K562 (cell line): ENCODE measurements at regions not wholly inside any gene's neighbourhood (a gene's known extent, or its start where the extent isn't known, plus 50 kb on each side); places are given as distances from the start of the nearest gene placed in this dataset.

Experiments
- ATAC-seq: fragments of 200-7000 bp; cut with Tn5 transposase; 3 replicates; pipeline ENCODE4 v1.9.1; 2020; ENCODE audit warnings: moderate library complexity
- BruUV-seq: library from RNA; stranded (reverse); fragments of 400-500 nt; replicated peaks from 2 replicates; lab custom pipeline; 2021; lab: Mats Ljungman, UMichigan
- CTCF ChIA-PET: fragments of 300-600 bp; formaldehyde crosslinking; extraction: SDS; loops from one replicate; lab custom pipeline; 2021; ENCODE audit warnings: low intra/inter-chr PET ratio; lab: Yijun Ruan, JAX
- POLR2A ChIA-PET: fragments of 300-600, 350-650 bp; sonication (Branson Sonifier 250); formaldehyde crosslinking; extraction: SDS; loops from one replicate; lab custom pipeline; 2021; ENCODE audit warnings: antibody characterized with exemption, inconsistent platforms; lab: Yijun Ruan, JAX
- DNase-seq, 4 experiments: peaks; one replicate each; pipeline versions ENCODE4 v3.0.0 to v3.0.0-alpha.2; 2011 to 2018; ENCODE audit warnings: low spot score in 3 of 4, mixed read lengths in 3 of 4; ENCODE audit errors: extremely low read depth in 1 of 4
- FAIRE-seq: peaks from 2 replicates; lab custom pipeline; 2011; peaks lifted over from hg19 to GRCh38; lab: Jason Lieb, UNC
- H2AFZ ChIP-seq: 2 replicates; pipeline ENCODE4 v1.6.0; 2011; ENCODE audit warnings: low read depth, low read length, control low read depth, inconsistent platforms
- H3K27ac ChIP-seq: fragments of 200-600 bp; 3 replicates; pipeline ENCODE4 v1.8.0; 2011; ENCODE audit warnings: low read depth, mild to moderate bottlenecking, control low read depth, inconsistent platforms, low read length, moderate library complexity, mixed read lengths; ENCODE audit errors: extremely low read depth
- H3K27me3 ChIP-seq, 2 experiments: fragments of 300-600 bp in 1 of 2; 2 replicates in 1 of 2; 3 replicates in 1 of 2; pipeline versions ENCODE4 v1.6.0 to v1.8.0; 2011; ENCODE audit warnings: inconsistent platforms in 2 of 2, low read length in 2 of 2, mild to moderate bottlenecking in 1 of 2, mixed read lengths in 1 of 2, moderate library complexity in 1 of 2; ENCODE audit not compliant: control insufficient read depth in 2 of 2, insufficient read depth in 2 of 2
- H3K36me3 ChIP-seq: fragments of 300-600 bp; 3 replicates; pipeline ENCODE4 v1.8.0; 2011; ENCODE audit warnings: mild to moderate bottlenecking, low read length, inconsistent platforms; ENCODE audit not compliant: control insufficient read depth, insufficient read depth
- H3K4me1 ChIP-seq, 2 experiments: fragments of 200-600 bp in 1 of 2; replicated peaks in 1 of 2; 2 replicates in 1 of 2; 3 replicates in 1 of 2; pipeline versions ENCODE4 v1.5.1 to v1.8.0; 2011; ENCODE audit warnings: inconsistent platforms in 2 of 2, low read length in 2 of 2, mild to moderate bottlenecking in 1 of 2, mixed read lengths in 1 of 2, moderate library complexity in 1 of 2; ENCODE audit not compliant: control insufficient read depth in 2 of 2, insufficient read depth in 2 of 2
- H3K4me2 ChIP-seq: 2 replicates; pipeline ENCODE4 v1.6.1; 2011; ENCODE audit warnings: low read length, control low read depth, inconsistent platforms, mixed read lengths; ENCODE audit not compliant: insufficient read depth
- H3K4me3 ChIP-seq: fragments of 200-600 bp; sonication (generic), shearing (Covaris generic); 2 replicates; pipeline ENCODE4 v1.5.1; 2016; ENCODE audit warnings: control low read depth, inconsistent platforms
- H3K79me2 ChIP-seq: fragments of 200-600 bp; 3 replicates; pipeline ENCODE4 v1.8.0; 2011; ENCODE audit warnings: low read length, inconsistent platforms; ENCODE audit not compliant: control insufficient read depth, insufficient read depth
- H3K9ac ChIP-seq, 2 experiments: 2 replicates each; pipeline versions ENCODE4 v1.6.0 to v1.6.1; 2011; ENCODE audit warnings: low read depth in 2 of 2, low read length in 2 of 2, control low read depth in 1 of 2, inconsistent platforms in 1 of 2, mild to moderate bottlenecking in 1 of 2, mixed read lengths in 1 of 2; ENCODE audit not compliant: insufficient read depth in 1 of 2
- H3K9me1 ChIP-seq: one replicate; pipeline ENCODE4 v1.6.0; 2011; ENCODE audit warnings: inconsistent platforms, mild to moderate bottlenecking, low read length, moderate library complexity; ENCODE audit not compliant: control insufficient read depth, insufficient read depth
- H3K9me3 ChIP-seq: replicated peaks from 2 replicates; pipeline ENCODE4 v1.5.1; 2011; ENCODE audit warnings: low read depth, low read length, inconsistent platforms; ENCODE audit not compliant: control insufficient read depth, insufficient read depth
- H4K20me1 ChIP-seq: replicated peaks from 2 replicates; pipeline ENCODE4 v1.6.1; 2011; ENCODE audit warnings: low read length, inconsistent platforms, mixed read lengths; ENCODE audit not compliant: control insufficient read depth, insufficient read depth
- BRCA1 ChIP-seq, 2 experiments: fragments of 450-650 bp in 1 of 2; sonication (generic) in 1 of 2; formaldehyde crosslinking in 1 of 2; IDR thresholded peaks; 2 replicates each; pipeline versions ENCODE4 v1.5.0 to v1.6.1; 2017 to 2020; ENCODE audit warnings: mild to moderate bottlenecking in 1 of 2, missing genetic modification reagents in 1 of 2
- RAD51 ChIP-seq: fragments of 450-650 bp; IDR thresholded peaks from 2 replicates; pipeline ENCODE4 v1.7.1; 2016; ENCODE audit warnings: low read depth, mild to moderate bottlenecking, borderline replicate concordance
- VEZF1 ChIP-seq: fragments of 200-800 bp; sonication (Bioruptor generic); IDR thresholded peaks from 2 replicates; pipeline ENCODE4 v1.6.1; 2017; ENCODE audit warnings: missing genetic modification characterization, missing compliant biosample characterization
- ZMIZ1 ChIP-seq, 2 experiments: fragments of 150-350 bp in 1 of 2; IDR thresholded peaks; 2 replicates each; pipeline ENCODE4 v1.6.1; 2012 to 2016; ENCODE audit warnings: low read depth in 2 of 2, low read length in 2 of 2, mild to moderate bottlenecking in 1 of 2, moderate library complexity in 1 of 2
- ZNF407 ChIP-seq: fragments of 450-650 bp; IDR thresholded peaks from 2 replicates; pipeline ENCODE4 v1.6.1; 2016; ENCODE audit warnings: low read depth
- WGBS: fragments of 100-300 bp; shearing (Covaris generic); methylation state at CpG from one replicate; pipeline ENCODE4 v1.1.6; 2016; ENCODE audit warnings: low coverage, mixed read lengths; ENCODE audit not compliant: insufficient coverage; ENCODE audit errors: missing lambda C conversion rate; 5-methylcytosine and 5-hydroxymethylcytosine counted together
- in situ Hi-C: fragments of 300-500 bp; cut with MboI; formaldehyde crosslinking; loops from 4 replicates; pipeline ENCODE4 v1.15.0; 2018; ENCODE audit warnings: inconsistent platforms, mixed read lengths
- intact Hi-C: fragments of 100-400 bp; cut with micrococcal nuclease; formaldehyde crosslinking; loops from 2 replicates; pipeline ENCODE4 v1.14.2; 2022

GRCh38 chr10:131673396-131673795 is 227.4 kb upstream of the PPP2R2D start (continued):
- no peak for TF ChIP-seq VEZF1 (CRISPR knock-in tag)

- Histone ChIP-seq H3K4me2 (no peak overlapping the region), H3K9me1 (no peaks in the 10 kb centered on the region), H3K79me2 (no peaks in the 10 kb centered on the region), H3K4me1 (no peaks in the 10 kb centered on the region), H4K20me1 (no peaks in the 10 kb centered on the region), H3K9me3 (no peaks in the 10 kb centered on the region), H3K27ac (no peak overlapping the region), H3K9ac (no peak overlapping the region)
- DNase-seq (no peak), ATAC-seq (no peak)
- 0% methylated on average over 9 of the region's 9 CpGs for WGBS
- in situ Hi-C loops, result no loop called here
- intact Hi-C loops, result no loop called here
- BruUV-seq, result no TSS peak
- POLR2A ChIA-PET, result no interaction called here
- TF ChIP-seq BRCA1 (IDR thresholded peaks at IDR 0.05), result no peak
- TF ChIP-seq BRCA1 (CRISPR knock-in tag; IDR thresholded peaks at IDR 0.05), result no peak
- no peak for TF ChIP-seq ZNF407
- TF ChIP-seq RAD51, result peak; percentile 53; the same call in 1 of the 2 replicates
- TF ChIP-seq ZMIZ1 (IDR thresholded peaks at IDR 0.05; ENCODE audit: low read depth in 2 of 2, low read length in 2 of 2), result no peak
- TF ChIP-seq, all 486 proteins: peak for 1
- H3K4me3 ChIP-seq, result no peak overlapping the region
- no peak overlapping the region for H2AFZ ChIP-seq
- no peak for FAIRE-seq
- H3K36me3 ChIP-seq, result no peaks in the 10 kb centered on the region
- CTCF ChIA-PET, result no interaction called here
- H3K27me3 ChIP-seq, result peaks cover 2 to 28% of the 10 kb centered on the region in 2 experiments; a peak in 2 of 5 replicates
Measured at GRCh38 chr10:131674130-131674529, 226.7 kb upstream of the PPP2R2D start.
